Neural cell (in vitro differentiated cells): ENCODE measurements at regions not wholly inside any gene's neighbourhood (a gene's known extent, or its start where the extent isn't known, plus 50 kb on each side); places are given as distances from the start of the nearest gene placed in this dataset.

Experiments used
- EP300 ChIP-seq: fragments of 450-650 bp; conservative IDR thresholded peaks from 2 replicates; pipeline ENCODE4 v1.6.1; 2014; ENCODE audit warnings: antibody characterized with exemption, mild to moderate bottlenecking, moderate library complexity; ENCODE audit not compliant: poor library complexity, severe bottlenecking
- EZH2 ChIP-seq: fragments of 200-600, 300-800 bp; shearing (Covaris generic), sonication (generic); IDR thresholded peaks from 2 replicates; pipeline ENCODE4 v1.6.1; 2014; ENCODE audit warnings: antibody characterized with exemption, low read length, borderline replicate concordance, mild to moderate bottlenecking; ENCODE audit not compliant: insufficient read depth, poor library complexity, severe bottlenecking
- MXI1 ChIP-seq: fragments of 450-650 bp; conservative IDR thresholded peaks from 2 replicates; pipeline ENCODE4 v1.6.1; 2014; ENCODE audit warnings: antibody characterized with exemption, mild to moderate bottlenecking; ENCODE audit not compliant: poor library complexity, severe bottlenecking
- POLR2AphosphoS5 ChIP-seq: IDR thresholded peaks from 2 replicates; pipeline ENCODE4 v1.6.1; 2012
- RAD21 ChIP-seq: fragments of 450-650 bp; conservative IDR thresholded peaks from 2 replicates; pipeline ENCODE4 v1.6.1; 2014; ENCODE audit warnings: antibody characterized with exemption, mild to moderate bottlenecking, moderate library complexity
- SMC3 ChIP-seq: fragments of 450-650 bp; conservative IDR thresholded peaks from 2 replicates; pipeline ENCODE4 v1.6.1; 2014; ENCODE audit warnings: antibody characterized with exemption, mild to moderate bottlenecking, moderate library complexity; ENCODE audit not compliant: poor library complexity
- TAF1 ChIP-seq: IDR thresholded peaks from 2 replicates; pipeline ENCODE4 v1.6.1; 2012; ENCODE audit warnings: low read depth
- TF ChIP-seq, protein P1 (sequence below): fragments of 450-650 bp; IDR thresholded peaks from 2 replicates; pipeline ENCODE4 v1.5.1; 2014; ENCODE audit warnings: antibody characterized with exemption, mild to moderate bottlenecking, moderate library complexity; ENCODE audit not compliant: poor library complexity, severe bottlenecking
- TF ChIP-seq, protein P2 (sequence below): IDR thresholded peaks from 2 replicates; pipeline ENCODE4 v1.6.1; 2012; ENCODE audit warnings: borderline replicate concordance

DNA sequence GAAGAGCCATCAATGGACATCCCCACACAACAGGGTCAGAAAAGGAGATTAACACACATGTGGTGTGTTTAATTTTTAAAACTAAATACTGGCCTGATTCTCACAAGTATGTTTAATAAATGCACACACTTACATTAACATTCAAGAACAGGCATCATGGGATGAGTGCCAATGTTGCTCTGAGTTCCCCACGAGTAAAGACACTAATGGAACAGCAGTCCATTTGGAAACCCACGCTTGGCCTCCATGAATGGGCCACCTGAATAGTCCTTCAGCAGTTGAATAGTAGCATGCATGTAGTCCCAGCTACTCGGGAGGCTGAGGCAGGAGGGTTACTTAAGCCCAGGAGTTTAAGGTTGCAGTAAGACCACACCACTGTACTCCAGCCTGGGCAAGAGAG lies 195.2 kb upstream of the IPO5 start:
- TF ChIP-seq, protein P1, sequence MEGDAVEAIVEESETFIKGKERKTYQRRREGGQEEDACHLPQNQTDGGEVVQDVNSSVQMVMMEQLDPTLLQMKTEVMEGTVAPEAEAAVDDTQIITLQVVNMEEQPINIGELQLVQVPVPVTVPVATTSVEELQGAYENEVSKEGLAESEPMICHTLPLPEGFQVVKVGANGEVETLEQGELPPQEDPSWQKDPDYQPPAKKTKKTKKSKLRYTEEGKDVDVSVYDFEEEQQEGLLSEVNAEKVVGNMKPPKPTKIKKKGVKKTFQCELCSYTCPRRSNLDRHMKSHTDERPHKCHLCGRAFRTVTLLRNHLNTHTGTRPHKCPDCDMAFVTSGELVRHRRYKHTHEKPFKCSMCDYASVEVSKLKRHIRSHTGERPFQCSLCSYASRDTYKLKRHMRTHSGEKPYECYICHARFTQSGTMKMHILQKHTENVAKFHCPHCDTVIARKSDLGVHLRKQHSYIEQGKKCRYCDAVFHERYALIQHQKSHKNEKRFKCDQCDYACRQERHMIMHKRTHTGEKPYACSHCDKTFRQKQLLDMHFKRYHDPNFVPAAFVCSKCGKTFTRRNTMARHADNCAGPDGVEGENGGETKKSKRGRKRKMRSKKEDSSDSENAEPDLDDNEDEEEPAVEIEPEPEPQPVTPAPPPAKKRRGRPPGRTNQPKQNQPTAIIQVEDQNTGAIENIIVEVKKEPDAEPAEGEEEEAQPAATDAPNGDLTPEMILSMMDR, result no peak
- TF ChIP-seq EP300, result no peak
- TF ChIP-seq, protein P2, sequence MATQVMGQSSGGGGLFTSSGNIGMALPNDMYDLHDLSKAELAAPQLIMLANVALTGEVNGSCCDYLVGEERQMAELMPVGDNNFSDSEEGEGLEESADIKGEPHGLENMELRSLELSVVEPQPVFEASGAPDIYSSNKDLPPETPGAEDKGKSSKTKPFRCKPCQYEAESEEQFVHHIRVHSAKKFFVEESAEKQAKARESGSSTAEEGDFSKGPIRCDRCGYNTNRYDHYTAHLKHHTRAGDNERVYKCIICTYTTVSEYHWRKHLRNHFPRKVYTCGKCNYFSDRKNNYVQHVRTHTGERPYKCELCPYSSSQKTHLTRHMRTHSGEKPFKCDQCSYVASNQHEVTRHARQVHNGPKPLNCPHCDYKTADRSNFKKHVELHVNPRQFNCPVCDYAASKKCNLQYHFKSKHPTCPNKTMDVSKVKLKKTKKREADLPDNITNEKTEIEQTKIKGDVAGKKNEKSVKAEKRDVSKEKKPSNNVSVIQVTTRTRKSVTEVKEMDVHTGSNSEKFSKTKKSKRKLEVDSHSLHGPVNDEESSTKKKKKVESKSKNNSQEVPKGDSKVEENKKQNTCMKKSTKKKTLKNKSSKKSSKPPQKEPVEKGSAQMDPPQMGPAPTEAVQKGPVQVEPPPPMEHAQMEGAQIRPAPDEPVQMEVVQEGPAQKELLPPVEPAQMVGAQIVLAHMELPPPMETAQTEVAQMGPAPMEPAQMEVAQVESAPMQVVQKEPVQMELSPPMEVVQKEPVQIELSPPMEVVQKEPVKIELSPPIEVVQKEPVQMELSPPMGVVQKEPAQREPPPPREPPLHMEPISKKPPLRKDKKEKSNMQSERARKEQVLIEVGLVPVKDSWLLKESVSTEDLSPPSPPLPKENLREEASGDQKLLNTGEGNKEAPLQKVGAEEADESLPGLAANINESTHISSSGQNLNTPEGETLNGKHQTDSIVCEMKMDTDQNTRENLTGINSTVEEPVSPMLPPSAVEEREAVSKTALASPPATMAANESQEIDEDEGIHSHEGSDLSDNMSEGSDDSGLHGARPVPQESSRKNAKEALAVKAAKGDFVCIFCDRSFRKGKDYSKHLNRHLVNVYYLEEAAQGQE, result no peak
- TF ChIP-seq EZH2, result no peak
- no peak for TF ChIP-seq SMC3
- no peak for TF ChIP-seq POLR2AphosphoS5
- TF ChIP-seq RAD21, result no peak
- no peak for TF ChIP-seq MXI1
- no peak for TF ChIP-seq TAF1
